ENCODE measurements at regions not wholly inside any gene's neighbourhood (a gene's known extent, or its start where the extent isn't known, plus 50 kb on each side); places are given as distances from the start of the nearest gene placed in this dataset.
A peak's percentile ranks its signal among the peaks of the same experiment; 100 is the strongest.

- Mint-ChIP-seq H3K4me3 (no peak overlapping the region), H3K9me3 (no peaks in the 10 kb centered on the region), H3K4me1 (no peaks in the 10 kb centered on the region), H3K36me3 (no peaks in the 10 kb centered on the region), H3K27ac (no peak overlapping the region), H3K27me3 (no peaks in the 10 kb centered on the region)
- no peak for DNase-seq
- CTCF ChIA-PET, result no interaction called here
These were observed 177.3 kb upstream of the C9orf72 start for GRCh38 chr9:27750566-27750965.

- CTCF ChIA-PET, result no interaction called here
These were observed 178.8 kb upstream of the C9orf72 start for GRCh38 chr9:27752069-27752468.

GRCh38 chr9:27755846-27756245 lies 182.6 kb upstream of the C9orf72 start:
- Mint-ChIP-seq H3K4me3 (no peak overlapping the region), H3K27ac (no peak overlapping the region), H3K4me1 (no peaks in the 10 kb centered on the region), H3K36me3 (no peaks in the 10 kb centered on the region), H3K27me3 (no peaks in the 10 kb centered on the region), H3K9me3 (no peaks in the 10 kb centered on the region)
- no peak for DNase-seq
- CTCF ChIA-PET, result no interaction called here

More at GRCh38 chr9:27752069-27752468, 178.8 kb upstream of the C9orf72 start:
- Mint-ChIP-seq H3K4me3 (no peak overlapping the region), H3K36me3 (no peaks in the 10 kb centered on the region), H3K27me3 (no peaks in the 10 kb centered on the region), H3K9me3 (no peaks in the 10 kb centered on the region), H3K27ac (no peak overlapping the region), H3K4me1 (no peaks in the 10 kb centered on the region)
- no peak for DNase-seq

GRCh38 chr9:27756418-27756817 lies 183.1 kb upstream of the C9orf72 start:
- CTCF ChIA-PET, result no interaction called here
- no peaks in the 10 kb centered on the region for H3K27me3 Mint-ChIP-seq
- no peak for DNase-seq
- H3K4me3 Mint-ChIP-seq, result no peak overlapping the region
- no peaks in the 10 kb centered on the region for H3K36me3 Mint-ChIP-seq
- no peaks in the 10 kb centered on the region for H3K9me3 Mint-ChIP-seq
- H3K4me1 Mint-ChIP-seq, result no peaks in the 10 kb centered on the region
- H3K27ac Mint-ChIP-seq, result no peak overlapping the region

- H3K27me3 Mint-ChIP-seq, result no peaks in the 10 kb centered on the region
- no peak overlapping the region for H3K27ac Mint-ChIP-seq
- DNase-seq, result no peak
- no peaks in the 10 kb centered on the region for H3K9me3 Mint-ChIP-seq
- no peaks in the 10 kb centered on the region for H3K4me1 Mint-ChIP-seq
- no peak overlapping the region for H3K4me3 Mint-ChIP-seq
- H3K36me3 Mint-ChIP-seq, result no peaks in the 10 kb centered on the region
- CTCF ChIA-PET, result no interaction called here
These were observed 190.6 kb upstream of the C9orf72 start for GRCh38 chr9:27763831-27764230.

GRCh38 chr9:27765266-27766072 lies 192.2 kb upstream of the C9orf72 start:
- no peaks in the 10 kb centered on the region for H3K36me3 Mint-ChIP-seq
- CTCF ChIA-PET, result no interaction called here
- DNase-seq, result no peak
- H3K27ac Mint-ChIP-seq, result no peak overlapping the region
- no peaks in the 10 kb centered on the region for H3K27me3 Mint-ChIP-seq
- H3K4me3 Mint-ChIP-seq, result no peak overlapping the region
- no peaks in the 10 kb centered on the region for H3K9me3 Mint-ChIP-seq
- no peaks in the 10 kb centered on the region for H3K4me1 Mint-ChIP-seq

GRCh38 chr9:27766073-27766835 lies 193.0 kb upstream of the C9orf72 start:
- Mint-ChIP-seq H3K4me1 (no peaks in the 10 kb centered on the region), H3K36me3 (no peaks in the 10 kb centered on the region), H3K27ac (no peak overlapping the region), H3K27me3 (no peaks in the 10 kb centered on the region), H3K4me3 (no peak overlapping the region), H3K9me3 (no peaks in the 10 kb centered on the region)
- CTCF ChIA-PET, result no interaction called here
- no peak for DNase-seq

- CTCF ChIA-PET, result no interaction called here
- no peak overlapping the region for H3K27ac Mint-ChIP-seq
- H3K36me3 Mint-ChIP-seq, result no peaks in the 10 kb centered on the region
- H3K27me3 Mint-ChIP-seq, result no peaks in the 10 kb centered on the region
- no peak for DNase-seq
- H3K4me1 Mint-ChIP-seq, result no peaks in the 10 kb centered on the region
- no peak overlapping the region for H3K4me3 Mint-ChIP-seq
- H3K9me3 Mint-ChIP-seq, result no peaks in the 10 kb centered on the region
These were observed 195.5 kb upstream of the C9orf72 start for GRCh38 chr9:27768781-27769180.

GRCh38 chr9:27770541-27770940 lies 197.3 kb upstream of the C9orf72 start:
- H3K4me1 Mint-ChIP-seq, result no peaks in the 10 kb centered on the region
- H3K36me3 Mint-ChIP-seq, result no peaks in the 10 kb centered on the region
- H3K4me3 Mint-ChIP-seq, result no peak overlapping the region
- CTCF ChIA-PET, result no interaction called here
- no peaks in the 10 kb centered on the region for H3K27me3 Mint-ChIP-seq
- H3K27ac Mint-ChIP-seq, result no peak overlapping the region
- no peaks in the 10 kb centered on the region for H3K9me3 Mint-ChIP-seq
- no peak for DNase-seq

- no peaks in the 10 kb centered on the region for H3K36me3 Mint-ChIP-seq
- no peaks in the 10 kb centered on the region for H3K4me1 Mint-ChIP-seq
- H3K27me3 Mint-ChIP-seq, result no peaks in the 10 kb centered on the region
- no peaks in the 10 kb centered on the region for H3K9me3 Mint-ChIP-seq
- H3K27ac Mint-ChIP-seq, result no peak overlapping the region
- DNase-seq, result no peak
- no peak overlapping the region for H3K4me3 Mint-ChIP-seq
- CTCF ChIA-PET, result no interaction called here
These were observed 198.7 kb upstream of the C9orf72 start for GRCh38 chr9:27771803-27772545.

- CTCF ChIA-PET, result no interaction called here
- Mint-ChIP-seq H3K36me3 (no peaks in the 10 kb centered on the region), H3K27ac (peak overlapping the region; percentile 49), H3K27me3 (peaks cover 7% of the 10 kb centered on the region), H3K4me3 (no peak overlapping the region), H3K9me3 (peaks cover 4% of the 10 kb centered on the region), H3K4me1 (peaks cover 12% of the 10 kb centered on the region)
- peak; percentile 22 for DNase-seq
These were observed 211.8 kb upstream of the C9orf72 start for GRCh38 chr9:27784847-27785713.

GRCh38 chr9:27785714-27786100 lies 212.4 kb upstream of the C9orf72 start:
- Mint-ChIP-seq H3K4me1 (peaks cover 12% of the 10 kb centered on the region), H3K27me3 (peaks cover 10% of the 10 kb centered on the region), H3K4me3 (no peak overlapping the region), H3K9me3 (peaks cover 6% of the 10 kb centered on the region), H3K36me3 (no peaks in the 10 kb centered on the region), H3K27ac (peak overlapping the region; percentile 49)
- CTCF ChIA-PET, result no interaction called here
- no peak for DNase-seq

- peaks cover 6% of the 10 kb centered on the region for H3K9me3 Mint-ChIP-seq
- no peaks in the 10 kb centered on the region for H3K36me3 Mint-ChIP-seq
- H3K4me3 Mint-ChIP-seq, result no peak overlapping the region
- no peak for DNase-seq
- CTCF ChIA-PET, result interaction anchor here (0.7 to 1.2 kb wide), 2 partner anchors 61 to 243 kb away, joined by 3 to 4 read pairs; no protein-coding TSS in a partner anchor
- peaks cover 12% of the 10 kb centered on the region for H3K4me1 Mint-ChIP-seq
- peaks cover 11% of the 10 kb centered on the region for H3K27me3 Mint-ChIP-seq
- no peak overlapping the region for H3K27ac Mint-ChIP-seq
These were observed 214.6 kb upstream of the C9orf72 start for GRCh38 chr9:27787891-27788290.

- CTCF ChIA-PET, result interaction anchor here (0.6 kb wide), 1 partner anchor 641 kb away, joined by 3 read pairs; no protein-coding TSS in a partner anchor
- H3K36me3 Mint-ChIP-seq, result no peaks in the 10 kb centered on the region
- H3K4me1 Mint-ChIP-seq, result no peaks in the 10 kb centered on the region
- peaks cover 2% of the 10 kb centered on the region for H3K9me3 Mint-ChIP-seq
- H3K27me3 Mint-ChIP-seq, result peaks cover 11% of the 10 kb centered on the region
- no peak for DNase-seq
- H3K4me3 Mint-ChIP-seq, result no peak overlapping the region
- no peak overlapping the region for H3K27ac Mint-ChIP-seq
These were observed 218.0 kb upstream of the C9orf72 start for GRCh38 chr9:27791311-27791710.

Data from activated naive CD4-positive, alpha-beta T cell treated with anti-CD3 and anti-CD28 coated beads, Interleukin-2, amount 10 ng/mL, durations not matched to agents 7 days and 5 days (primary cell).